OCI-LY7 (cell line): ENCODE measurements at regions not wholly inside any gene's neighbourhood (a gene's known extent, or its start where the extent isn't known, plus 50 kb on each side); places are given as distances from the start of the nearest gene placed in this dataset.

Experiments used
- EZH2phosphoT487 ChIP-seq: fragments of 200-600 bp; sonication (generic); IDR thresholded peaks from 2 replicates; pipeline ENCODE4 v1.6.1; 2018; ENCODE audit warnings: low read depth, borderline replicate concordance, mild to moderate bottlenecking, mixed run types, antibody characterized with exemption, low read length, moderate library complexity, mixed read lengths
- TF ChIP-seq, protein P1 (sequence below): fragments of 200-600 bp; sonication (generic); conservative IDR thresholded peaks from 2 replicates; pipeline ENCODE4 v1.5.1; 2014; ENCODE audit warnings: mild to moderate bottlenecking, antibody characterized with exemption, low read length, moderate library complexity, mixed read lengths

DNA sequence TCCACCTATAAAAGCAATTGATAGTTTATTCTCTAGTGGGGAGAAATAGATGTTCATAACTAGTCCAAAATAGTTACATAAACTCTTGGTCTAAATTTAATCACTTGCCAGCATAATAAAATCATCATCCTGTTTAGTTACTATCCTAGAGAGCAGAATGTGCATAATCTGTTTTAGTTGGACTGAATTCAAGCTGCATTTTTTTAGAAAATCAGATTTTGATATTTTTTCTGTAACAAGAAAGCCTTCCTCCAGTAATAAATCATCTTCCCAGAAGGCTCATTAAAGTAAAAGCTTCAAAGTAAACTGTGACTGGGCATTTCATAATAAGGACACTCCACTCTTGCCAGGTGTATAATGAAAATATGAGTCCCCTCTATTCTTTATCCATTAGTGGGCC, 453.1 kb downstream of the TRAM1L1 start:
- TF ChIP-seq, protein P1, sequence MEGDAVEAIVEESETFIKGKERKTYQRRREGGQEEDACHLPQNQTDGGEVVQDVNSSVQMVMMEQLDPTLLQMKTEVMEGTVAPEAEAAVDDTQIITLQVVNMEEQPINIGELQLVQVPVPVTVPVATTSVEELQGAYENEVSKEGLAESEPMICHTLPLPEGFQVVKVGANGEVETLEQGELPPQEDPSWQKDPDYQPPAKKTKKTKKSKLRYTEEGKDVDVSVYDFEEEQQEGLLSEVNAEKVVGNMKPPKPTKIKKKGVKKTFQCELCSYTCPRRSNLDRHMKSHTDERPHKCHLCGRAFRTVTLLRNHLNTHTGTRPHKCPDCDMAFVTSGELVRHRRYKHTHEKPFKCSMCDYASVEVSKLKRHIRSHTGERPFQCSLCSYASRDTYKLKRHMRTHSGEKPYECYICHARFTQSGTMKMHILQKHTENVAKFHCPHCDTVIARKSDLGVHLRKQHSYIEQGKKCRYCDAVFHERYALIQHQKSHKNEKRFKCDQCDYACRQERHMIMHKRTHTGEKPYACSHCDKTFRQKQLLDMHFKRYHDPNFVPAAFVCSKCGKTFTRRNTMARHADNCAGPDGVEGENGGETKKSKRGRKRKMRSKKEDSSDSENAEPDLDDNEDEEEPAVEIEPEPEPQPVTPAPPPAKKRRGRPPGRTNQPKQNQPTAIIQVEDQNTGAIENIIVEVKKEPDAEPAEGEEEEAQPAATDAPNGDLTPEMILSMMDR, result no peak
- TF ChIP-seq EZH2phosphoT487, result no peak
